H9 (cell line): ENCODE measurements at regions not wholly inside any gene's neighbourhood (a gene's known extent, or its start where the extent isn't known, plus 50 kb on each side); places are given as distances from the start of the nearest gene placed in this dataset.

Experiments
- DNase-seq: peaks from one replicate; pipeline ENCODE4 v3.0.0-alpha.2; 2017
- H2AFZ ChIP-seq: one replicate; pipeline ENCODE4 v1.6.1; 2013; ENCODE audit warnings: mild to moderate bottlenecking, low read length, control low read depth, moderate library complexity
- H2AK5ac ChIP-seq: 2 replicates; pipeline ENCODE4 v1.6.1; 2013; ENCODE audit warnings: low read length, control low read depth, mixed read lengths; ENCODE audit not compliant: insufficient read length
- H2BK120ac ChIP-seq: one replicate; pipeline ENCODE4 v1.6.1; 2013; ENCODE audit warnings: low read depth, mild to moderate bottlenecking, low read length, control low read depth, inconsistent platforms; ENCODE audit not compliant: poor library complexity, severe bottlenecking
- H2BK12ac ChIP-seq: 2 replicates; pipeline ENCODE4 v1.6.1; 2013; ENCODE audit warnings: low read length, control low read depth, mixed read lengths, low read depth; ENCODE audit not compliant: insufficient read length
- H2BK15ac ChIP-seq: 2 replicates; pipeline ENCODE4 v1.6.1; 2013; ENCODE audit warnings: low read depth, low read length, control low read depth
- H2BK20ac ChIP-seq: one replicate; pipeline ENCODE4 v1.6.1; 2013; ENCODE audit warnings: low read depth, mild to moderate bottlenecking, low read length, control low read depth, inconsistent platforms; ENCODE audit not compliant: poor library complexity, severe bottlenecking
- H2BK5ac ChIP-seq: 2 replicates; pipeline ENCODE4 v1.6.1; 2013; ENCODE audit warnings: low read length, control low read depth, mixed read lengths; ENCODE audit not compliant: insufficient read length
- H3K14ac ChIP-seq: 2 replicates; pipeline ENCODE4 v1.6.1; 2013; ENCODE audit warnings: low read length, control low read depth; ENCODE audit not compliant: insufficient read depth
- H3K18ac ChIP-seq: 2 replicates; pipeline ENCODE4 v1.6.1; 2013; ENCODE audit warnings: low read depth, mild to moderate bottlenecking, mixed read lengths, low read length, control low read depth; ENCODE audit not compliant: insufficient read length
- H3K23ac ChIP-seq: 2 replicates; pipeline ENCODE4 v1.6.1; 2013; ENCODE audit warnings: low read length, control low read depth, mixed read lengths, low read depth; ENCODE audit not compliant: insufficient read length
- H3K23me2 ChIP-seq: 2 replicates; pipeline ENCODE4 v1.6.1; 2013; ENCODE audit warnings: low read depth, mild to moderate bottlenecking, mixed read lengths, low read length, control low read depth; ENCODE audit not compliant: insufficient read length, poor library complexity, severe bottlenecking
- H3K27ac ChIP-seq: 2 replicates; pipeline ENCODE4 v1.5.1; 2013; ENCODE audit warnings: low read length, control low read depth, mixed read lengths, low read depth; ENCODE audit not compliant: insufficient read length
- H3K27me3 ChIP-seq: 2 replicates; pipeline ENCODE4 v1.6.1; 2013; ENCODE audit warnings: low read length, control low read depth, inconsistent platforms; ENCODE audit not compliant: insufficient read depth
- H3K4ac ChIP-seq: 2 replicates; pipeline ENCODE4 v1.6.1; 2013; ENCODE audit warnings: low read depth, mild to moderate bottlenecking, control low read depth, inconsistent platforms, low read length, moderate library complexity
- H3K4me1 ChIP-seq: 2 replicates; pipeline ENCODE4 v1.6.1; 2013; ENCODE audit warnings: low read length, control low read depth, inconsistent platforms; ENCODE audit not compliant: insufficient read depth
- H3K4me2 ChIP-seq: 2 replicates; pipeline ENCODE4 v1.6.1; 2013; ENCODE audit warnings: low read length, control low read depth, mixed read lengths; ENCODE audit not compliant: insufficient read length, insufficient read depth
- H3K56ac ChIP-seq: 2 replicates; pipeline ENCODE4 v1.6.1; 2013; ENCODE audit warnings: low read depth, mild to moderate bottlenecking, mixed read lengths, low read length, control low read depth; ENCODE audit not compliant: insufficient read length
- H3K79me1 ChIP-seq: 2 replicates; pipeline ENCODE4 v1.6.1; 2013; ENCODE audit warnings: low read depth, mild to moderate bottlenecking, moderate library complexity, low read length, control low read depth, inconsistent platforms; ENCODE audit not compliant: insufficient read depth, poor library complexity, severe bottlenecking
- H3K79me2 ChIP-seq: 2 replicates; pipeline ENCODE4 v1.6.1; 2013; ENCODE audit warnings: low read length, control low read depth, inconsistent platforms; ENCODE audit not compliant: insufficient read depth
- H3K9ac ChIP-seq: 2 replicates; pipeline ENCODE4 v1.6.1; 2013; ENCODE audit warnings: low read length, control low read depth, mixed read lengths; ENCODE audit not compliant: insufficient read length; ENCODE audit errors: extremely low read depth
- H3K9me3 ChIP-seq: one replicate; pipeline ENCODE4 v1.6.1; 2013; ENCODE audit warnings: low read depth, low read length, inconsistent platforms; ENCODE audit not compliant: control insufficient read depth
- H3T11ph ChIP-seq: one replicate; pipeline ENCODE4 v1.6.1; 2013; ENCODE audit warnings: mild to moderate bottlenecking, low read length, control low read depth, inconsistent platforms
- H4K20me1 ChIP-seq: one replicate; pipeline ENCODE4 v1.6.1; 2013; ENCODE audit not compliant: control insufficient read depth, insufficient read length, insufficient read depth
- H4K5ac ChIP-seq: 2 replicates; pipeline ENCODE4 v1.6.1; 2013; ENCODE audit warnings: low read depth, mild to moderate bottlenecking, mixed read lengths, low read length, control low read depth; ENCODE audit not compliant: insufficient read length
- H4K8ac ChIP-seq: replicated peaks from 2 replicates; pipeline ENCODE4 v1.6.1; 2013; ENCODE audit warnings: low read length, control low read depth, mixed read lengths, low read depth; ENCODE audit not compliant: insufficient read length
- H4K91ac ChIP-seq: 2 replicates; pipeline ENCODE4 v1.6.1; 2013; ENCODE audit warnings: low read depth, mild to moderate bottlenecking, moderate library complexity, mixed read lengths, low read length, control low read depth; ENCODE audit not compliant: insufficient read length
- H3K27ac Mint-ChIP-seq, 3 experiments: 2 replicates in 2 of 3; 3 replicates in 1 of 3; pipeline ENCODE4 v1.8.0; 2020 to 2021; ENCODE audit warnings: mixed read lengths in 3 of 3, mild to moderate bottlenecking in 1 of 3, moderate library complexity in 1 of 3
- H3K27me3 Mint-ChIP-seq: 2 replicates; pipeline ENCODE4 v1.8.0; 2021; ENCODE audit warnings: low read depth, mild to moderate bottlenecking, moderate library complexity, mixed read lengths
- H3K36me3 Mint-ChIP-seq, 3 experiments: 2 replicates in 2 of 3; 3 replicates in 1 of 3; pipeline ENCODE4 v1.8.0; 2020 to 2021; ENCODE audit warnings: low read depth in 3 of 3, mixed read lengths in 3 of 3; ENCODE audit not compliant: insufficient read depth in 1 of 3
- H3K4me1 Mint-ChIP-seq, 2 experiments: 2 replicates each; pipeline ENCODE4 v1.8.0; 2020; ENCODE audit warnings: mixed read lengths in 2 of 2
- H3K4me3 Mint-ChIP-seq, 2 experiments: 2 replicates in 1 of 2; 3 replicates in 1 of 2; pipeline ENCODE4 v1.8.0; 2020 to 2021; ENCODE audit warnings: mild to moderate bottlenecking in 2 of 2, mixed read lengths in 2 of 2, moderate library complexity in 1 of 2
- H3K9me3 Mint-ChIP-seq, 2 experiments: 2 replicates in 1 of 2; 3 replicates in 1 of 2; pipeline ENCODE4 v1.8.0; 2020; ENCODE audit warnings: mild to moderate bottlenecking in 2 of 2, mixed read lengths in 2 of 2, moderate library complexity in 1 of 2
- WGBS: extraction: QIAGEN DNeasy Blood & Tissue Kit; methylation state at CpG from one replicate; pipeline ENCODE4 v1.1.7; 2013; ENCODE audit warnings: missing lambda C conversion rate, low lambda C conversion rate, mixed read lengths; ENCODE audit not compliant: insufficient read length; ENCODE audit errors: extremely low coverage; 5-methylcytosine and 5-hydroxymethylcytosine counted together
- TF ChIP-seq, protein P1 (sequence below): fragments of 200-600 bp; sonication (generic); conservative IDR thresholded peaks from 3 replicates; pipeline ENCODE4 v1.8.0; 2021; ENCODE audit warnings: antibody characterized with exemption, mild to moderate bottlenecking

DNA sequence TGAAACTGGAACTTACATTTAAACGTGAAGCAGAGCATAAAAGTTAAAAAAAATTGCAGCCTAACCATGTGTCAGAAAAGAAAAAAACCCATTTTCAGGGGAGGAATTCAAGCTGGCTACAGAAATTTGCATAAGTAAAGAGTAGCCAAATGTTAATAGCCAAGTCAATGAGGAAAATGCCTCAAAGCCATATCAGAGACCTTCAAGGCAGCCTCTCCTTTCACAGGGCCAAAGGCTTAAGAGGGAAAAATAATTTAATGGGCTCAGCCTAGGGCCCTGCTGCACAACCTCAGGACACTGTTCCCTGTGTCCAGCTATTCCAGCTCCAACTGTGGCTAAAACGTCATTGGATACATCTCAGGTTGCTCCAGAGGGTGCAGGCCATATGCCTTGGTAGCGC lies 749.5 kb downstream of the FLRT2 start:
- Histone ChIP-seq H3K23me2 (no peaks in the 10 kb centered on the region), H3K56ac (no peak overlapping the region), H3K9me3 (no peaks in the 10 kb centered on the region), H3K79me2 (no peaks in the 10 kb centered on the region), H3T11ph (no peak overlapping the region), H2AK5ac (no peak overlapping the region), H4K5ac (no peak overlapping the region), H4K20me1 (no peaks in the 10 kb centered on the region), H2BK5ac (no peak overlapping the region), H3K27ac (no peak overlapping the region), H3K79me1 (no peaks in the 10 kb centered on the region), H2BK12ac (no peak overlapping the region), H2BK15ac (no peak overlapping the region), H3K18ac (no peak overlapping the region), H2BK20ac (no peak overlapping the region), H3K14ac (no peak overlapping the region), H3K4me2 (no peak overlapping the region), H3K4ac (no peak overlapping the region), H4K8ac (no peak overlapping the region), H4K91ac (no peak overlapping the region), H3K9ac (no peak overlapping the region), H3K23ac (no peak overlapping the region), H3K27me3 (no peaks in the 10 kb centered on the region), H2BK120ac (no peak overlapping the region), H3K4me1 (peaks cover 2% of the 10 kb centered on the region; the same call in 1 of the 2 replicates), H2AFZ (no peak overlapping the region)
- no peak for DNase-seq
- H3K27me3 Mint-ChIP-seq: no peaks in the 10 kb centered on the region
- WGBS: no CpG with 5 or more reads among the region's 3 CpGs
- H3K4me1 Mint-ChIP-seq: peaks cover 14 to 17% of the 10 kb centered on the region in 2 experiments
- H3K4me3 Mint-ChIP-seq: no peak overlapping the region
- TF ChIP-seq, protein P1, sequence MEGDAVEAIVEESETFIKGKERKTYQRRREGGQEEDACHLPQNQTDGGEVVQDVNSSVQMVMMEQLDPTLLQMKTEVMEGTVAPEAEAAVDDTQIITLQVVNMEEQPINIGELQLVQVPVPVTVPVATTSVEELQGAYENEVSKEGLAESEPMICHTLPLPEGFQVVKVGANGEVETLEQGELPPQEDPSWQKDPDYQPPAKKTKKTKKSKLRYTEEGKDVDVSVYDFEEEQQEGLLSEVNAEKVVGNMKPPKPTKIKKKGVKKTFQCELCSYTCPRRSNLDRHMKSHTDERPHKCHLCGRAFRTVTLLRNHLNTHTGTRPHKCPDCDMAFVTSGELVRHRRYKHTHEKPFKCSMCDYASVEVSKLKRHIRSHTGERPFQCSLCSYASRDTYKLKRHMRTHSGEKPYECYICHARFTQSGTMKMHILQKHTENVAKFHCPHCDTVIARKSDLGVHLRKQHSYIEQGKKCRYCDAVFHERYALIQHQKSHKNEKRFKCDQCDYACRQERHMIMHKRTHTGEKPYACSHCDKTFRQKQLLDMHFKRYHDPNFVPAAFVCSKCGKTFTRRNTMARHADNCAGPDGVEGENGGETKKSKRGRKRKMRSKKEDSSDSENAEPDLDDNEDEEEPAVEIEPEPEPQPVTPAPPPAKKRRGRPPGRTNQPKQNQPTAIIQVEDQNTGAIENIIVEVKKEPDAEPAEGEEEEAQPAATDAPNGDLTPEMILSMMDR: no peak
- peaks cover 16 to 21% (median 18%) of the 10 kb centered on the region in 3 experiments for H3K36me3 Mint-ChIP-seq
- H3K9me3 Mint-ChIP-seq: peaks cover 21% of the 10 kb centered on the region in 2 experiments
- no peak overlapping the region; a peak in 1 of 7 replicates for H3K27ac Mint-ChIP-seq
